HG03095 (cell line): ENCODE measurements at regions not wholly inside any gene's neighbourhood (a gene's known extent, or its start where the extent isn't known, plus 50 kb on each side); places are given as distances from the start of the nearest gene placed in this dataset.
"Not testable (repeated sequence)": the region's sequence is repeated elsewhere in the genome, so short reads cannot be mapped to it uniquely, and the experiment has no call there.

ENCODE experiments used
- ATAC-seq: cut with Tn5 transposase; IDR thresholded peaks from one replicate; pipeline ENCODE4 v1.9.1; 2021; ENCODE audit warnings: moderate library complexity; ENCODE audit not compliant: unreplicated experiment

GRCh38 chr1:234770924-234771540, 161.1 kb upstream of the IRF2BP2 start:
- no peak for ATAC-seq

- no peak for ATAC-seq
Measured at GRCh38 chr1:234769986-234770795, 160.2 kb upstream of the IRF2BP2 start.

- no peak for ATAC-seq
Measured at GRCh38 chr1:234769284-234769985, 159.5 kb upstream of the IRF2BP2 start.

GRCh38 chr1:234768569-234769283, 158.7 kb upstream of the IRF2BP2 start:
- ATAC-seq, result no peak

- ATAC-seq, result no peak
Measured at GRCh38 chr1:234768171-234768568, 158.2 kb upstream of the IRF2BP2 start.

GRCh38 chr1:234765672-234766071, 155.7 kb upstream of the IRF2BP2 start:
- ATAC-seq, result no peak

- no peak for ATAC-seq
Measured at GRCh38 chr1:234765181-234765580, 155.2 kb upstream of the IRF2BP2 start.

GRCh38 chr1:234763910-234764309, 153.9 kb upstream of the IRF2BP2 start:
- ATAC-seq, result no peak

- ATAC-seq, result no peak
Measured at GRCh38 chr1:234763367-234763766, 153.4 kb upstream of the IRF2BP2 start.

- ATAC-seq, result not testable (repeated sequence)
Measured at GRCh38 chr1:234762127-234762526, 152.1 kb upstream of the IRF2BP2 start.

- ATAC-seq, result no peak
Measured at GRCh38 chr1:234760303-234760723, 150.3 kb upstream of the IRF2BP2 start.

- no peak for ATAC-seq
Measured at GRCh38 chr1:234759888-234760287, 149.9 kb upstream of the IRF2BP2 start.

- ATAC-seq, result no peak
Measured at GRCh38 chr1:234758851-234759250, 148.9 kb upstream of the IRF2BP2 start.

GRCh38 chr1:234756857-234757256, 146.9 kb upstream of the IRF2BP2 start:
- ATAC-seq, result no peak

GRCh38 chr1:234756066-234756774, 146.2 kb upstream of the IRF2BP2 start:
- no peak for ATAC-seq

GRCh38 chr1:234755449-234755863, 145.5 kb upstream of the IRF2BP2 start:
- no peak for ATAC-seq

GRCh38 chr1:234753979-234754378, 144.0 kb upstream of the IRF2BP2 start:
- ATAC-seq, result no peak

GRCh38 chr1:234752927-234753326, 142.9 kb upstream of the IRF2BP2 start:
- ATAC-seq, result no peak

- ATAC-seq, result no peak
Measured at GRCh38 chr1:234751678-234752077, 141.7 kb upstream of the IRF2BP2 start.

- ATAC-seq, result no peak
Measured at GRCh38 chr1:234750922-234751627, 141.1 kb upstream of the IRF2BP2 start.
